Ureter (tissue), 1 donor: ENCODE measurements at regions not wholly inside any gene's neighbourhood (a gene's known extent, or its start where the extent isn't known, plus 50 kb on each side); places are given as distances from the start of the nearest gene placed in this dataset.
A peak's percentile ranks its signal among the peaks of the same experiment; 100 is the strongest.
"Not testable (repeated sequence)": the region's sequence is repeated elsewhere in the genome, so short reads cannot be mapped to it uniquely, and the experiment has no call there.

Experiments used
- DNase-seq: peaks from one replicate; pipeline ENCODE4 v3.0.0-alpha.2; 2020; ENCODE audit warnings: low spot score
- donor health status: DM: yes; HTN: yes; CAD: no.

- no peak for DNase-seq
Measured at GRCh38 chr11:45000918-45001317, 50.2 kb upstream of the TP53I11 start.

GRCh38 chr11:45001466-45002165 lies 50.9 kb upstream of the TP53I11 start:
- DNase-seq: no peak

- DNase-seq: no peak
Measured at GRCh38 chr11:45005106-45005505, 54.4 kb upstream of the TP53I11 start.

DNA sequence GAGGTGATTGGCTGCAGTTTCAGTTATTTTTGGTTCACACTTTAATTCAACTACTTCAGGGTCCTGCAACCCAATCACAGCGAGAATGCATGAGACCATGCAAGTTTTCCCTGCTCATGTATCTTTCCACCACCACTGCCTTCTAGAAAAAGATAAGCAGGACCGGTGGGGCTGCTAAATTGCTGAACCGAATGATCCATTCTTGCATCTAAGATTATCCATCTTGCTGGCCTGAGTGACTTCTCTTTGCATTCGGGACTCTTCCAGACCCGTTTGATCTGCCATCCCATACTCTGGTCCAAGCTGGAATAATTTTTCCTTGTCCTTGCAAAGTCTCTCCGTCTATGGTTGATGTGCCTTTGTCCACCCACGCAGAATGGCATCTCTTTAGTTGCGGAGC lies 56.3 kb upstream of the TP53I11 start:
- DNase-seq: no peak

GRCh38 chr11:45015983-45016382 lies 65.3 kb upstream of the TP53I11 start:
- not testable (repeated sequence) for DNase-seq

DNA sequence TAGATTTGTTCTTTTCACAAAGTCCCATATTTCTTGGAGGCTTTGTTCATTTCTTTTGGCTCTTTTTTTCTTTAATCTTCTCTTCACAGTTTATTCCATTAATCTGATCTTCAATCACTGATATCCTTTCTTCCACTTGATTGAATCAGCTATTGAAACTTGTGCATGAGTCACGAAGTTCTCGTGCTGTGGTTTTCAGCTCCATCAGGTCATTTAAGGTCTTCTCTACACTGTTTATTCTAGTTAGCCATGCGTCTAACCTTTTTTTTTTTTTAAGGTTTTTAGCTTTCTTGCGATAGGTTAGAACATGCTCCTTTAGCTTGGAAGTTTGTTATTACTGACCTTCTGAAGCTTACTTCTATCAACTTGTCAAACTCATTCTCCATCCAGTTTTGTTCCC lies 65.8 kb upstream of the TP53I11 start:
- not testable (repeated sequence) for DNase-seq

GRCh38 chr11:45017329-45017728 lies 66.6 kb upstream of the TP53I11 start:
- no peak for DNase-seq

- no peak for DNase-seq
Measured at GRCh38 chr11:45021001-45021400, 70.3 kb upstream of the TP53I11 start.

DNA sequence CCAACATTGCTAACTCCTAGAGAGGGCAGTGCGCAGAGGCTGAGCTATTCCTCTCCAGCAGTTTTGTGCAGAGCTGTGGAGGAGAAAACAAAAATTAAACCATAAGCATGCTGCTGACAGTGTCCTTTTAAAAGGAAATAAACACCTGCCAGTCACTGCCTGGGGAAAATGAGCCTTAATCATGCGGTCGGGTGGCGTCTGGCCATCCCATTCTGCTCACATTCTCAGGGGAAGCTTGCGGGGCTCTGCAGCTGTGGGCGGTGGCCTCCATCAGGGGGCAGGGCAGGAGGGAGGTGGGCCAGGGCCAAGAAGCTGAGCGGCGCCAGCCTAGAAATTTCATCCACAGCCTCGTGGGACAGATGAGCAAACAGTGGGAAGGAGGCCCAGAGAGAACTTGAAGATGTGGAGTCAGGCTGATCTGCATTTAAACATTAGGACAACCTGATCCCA lies 71.0 kb upstream of the TP53I11 start:
- peak; percentile 75 for DNase-seq

DNA sequence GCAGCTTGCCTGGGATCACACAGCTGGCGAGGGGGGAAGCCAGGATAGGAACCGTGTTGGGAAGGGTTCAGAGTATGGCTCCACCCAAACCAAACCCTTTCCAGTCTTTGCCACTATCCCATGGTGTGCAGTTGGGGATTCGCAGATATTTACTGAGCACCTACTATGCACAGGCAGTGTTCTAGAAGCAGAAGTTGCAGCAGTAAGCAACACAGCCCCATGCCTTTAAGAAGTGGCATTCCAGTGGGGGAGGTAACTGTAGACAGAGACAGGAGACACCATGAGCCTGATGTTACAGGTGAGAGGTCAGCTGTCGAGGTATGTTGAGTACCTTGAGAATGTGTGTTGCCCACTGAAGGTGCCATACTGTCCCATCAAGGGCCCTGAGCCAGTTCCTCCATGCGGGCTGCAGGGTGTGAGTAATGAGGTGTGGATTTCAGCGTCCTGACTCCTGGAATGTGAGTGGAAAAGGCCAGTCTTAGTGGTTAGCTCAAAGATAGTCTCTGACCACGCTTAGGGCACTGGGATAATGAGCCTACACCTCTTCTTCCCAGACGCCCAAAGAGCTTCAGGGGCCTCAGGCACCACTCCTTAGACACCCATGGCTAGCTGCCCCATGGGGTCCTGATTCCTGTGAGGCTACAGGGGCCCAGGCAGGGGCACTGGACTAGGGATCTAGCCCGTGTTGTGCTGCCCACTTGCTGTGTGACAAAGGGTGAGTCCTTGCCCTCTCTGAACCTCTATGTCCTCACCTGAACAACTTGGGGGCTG lies 71.8 kb upstream of the TP53I11 start:
- DNase-seq: no peak

GRCh38 chr11:45023065-45023365 lies 72.3 kb upstream of the TP53I11 start:
- no peak for DNase-seq

DNA sequence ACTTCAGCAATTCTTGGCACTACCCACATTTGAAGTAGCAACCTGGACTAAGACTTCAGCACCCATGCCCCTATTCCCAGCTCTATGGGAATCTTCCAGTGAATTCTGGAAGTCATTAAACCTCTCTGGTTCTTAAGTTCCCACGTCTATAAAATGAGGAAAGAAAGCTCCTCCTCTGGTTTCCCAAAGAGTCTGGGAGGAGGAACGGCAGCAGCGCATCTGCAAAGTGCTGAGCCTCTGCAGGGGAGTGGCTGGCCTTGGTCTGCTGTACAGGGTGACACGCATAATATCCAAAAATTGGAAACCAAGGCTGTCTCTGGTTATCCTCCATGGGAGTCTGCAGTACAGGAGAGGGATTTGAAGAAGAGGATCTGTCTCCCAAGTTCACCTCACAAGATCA lies 73.6 kb upstream of the TP53I11 start:
- no peak for DNase-seq

DNA sequence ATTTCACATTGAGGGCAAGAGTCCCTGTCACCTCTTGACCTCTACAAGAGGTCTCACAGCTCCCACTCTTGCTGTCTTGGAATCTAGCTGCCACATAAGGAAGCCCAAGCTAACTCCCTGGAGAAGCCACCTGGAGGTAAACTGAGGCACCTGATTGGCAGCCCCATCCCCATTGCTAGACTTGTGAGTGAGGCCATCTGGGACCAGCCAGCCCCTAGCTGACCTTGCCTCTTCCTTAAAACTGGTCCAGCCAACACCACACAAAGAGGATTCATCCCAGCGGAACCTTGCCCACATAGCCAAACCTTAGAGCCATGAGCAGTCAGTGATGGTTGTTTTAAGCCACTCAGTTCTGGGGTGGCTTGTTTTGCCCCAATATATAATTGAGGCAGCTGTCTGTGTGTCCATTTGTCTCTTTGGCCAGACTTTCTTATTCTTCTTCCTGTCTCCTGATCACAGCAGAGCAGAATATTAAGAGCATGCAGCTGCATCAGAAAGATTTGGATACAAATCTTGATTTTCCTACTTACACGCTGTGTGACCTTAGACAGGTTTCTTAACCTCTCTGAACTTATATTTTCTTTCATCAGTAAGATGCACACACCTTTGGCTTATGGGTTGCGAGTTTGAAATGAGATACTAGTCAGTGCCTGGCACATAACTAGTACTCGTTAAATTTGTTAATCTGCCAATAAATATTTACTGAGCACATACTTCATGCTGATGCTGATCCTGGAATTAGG lies 74.3 kb upstream of the TP53I11 start:
- DNase-seq: no peak

GRCh38 chr11:45025716-45026492 lies 75.2 kb upstream of the TP53I11 start:
- DNase-seq: peak; percentile 48

DNA sequence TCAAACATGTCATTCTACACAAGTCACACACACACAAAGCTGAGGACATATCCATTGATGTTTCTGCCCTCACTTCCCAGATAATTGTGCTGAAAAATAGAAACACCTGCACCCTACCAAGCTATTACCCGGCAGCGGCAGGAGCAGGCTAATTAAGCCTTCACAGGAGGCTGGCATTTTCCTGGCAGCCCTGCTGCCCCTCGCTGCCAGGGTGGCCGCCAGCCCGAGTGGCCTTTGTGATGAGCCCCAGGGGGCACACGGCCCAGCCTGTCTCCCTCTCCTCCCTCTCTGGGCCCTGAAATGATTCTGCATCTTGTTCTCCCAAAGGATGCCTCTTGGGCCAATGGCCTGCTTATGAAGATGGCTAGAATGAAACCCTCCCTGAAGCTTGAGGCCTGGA lies 76.2 kb upstream of the TP53I11 start:
- no peak for DNase-seq

- no peak for DNase-seq
Measured at GRCh38 chr11:45027312-45027711, 76.6 kb upstream of the TP53I11 start.

DNA sequence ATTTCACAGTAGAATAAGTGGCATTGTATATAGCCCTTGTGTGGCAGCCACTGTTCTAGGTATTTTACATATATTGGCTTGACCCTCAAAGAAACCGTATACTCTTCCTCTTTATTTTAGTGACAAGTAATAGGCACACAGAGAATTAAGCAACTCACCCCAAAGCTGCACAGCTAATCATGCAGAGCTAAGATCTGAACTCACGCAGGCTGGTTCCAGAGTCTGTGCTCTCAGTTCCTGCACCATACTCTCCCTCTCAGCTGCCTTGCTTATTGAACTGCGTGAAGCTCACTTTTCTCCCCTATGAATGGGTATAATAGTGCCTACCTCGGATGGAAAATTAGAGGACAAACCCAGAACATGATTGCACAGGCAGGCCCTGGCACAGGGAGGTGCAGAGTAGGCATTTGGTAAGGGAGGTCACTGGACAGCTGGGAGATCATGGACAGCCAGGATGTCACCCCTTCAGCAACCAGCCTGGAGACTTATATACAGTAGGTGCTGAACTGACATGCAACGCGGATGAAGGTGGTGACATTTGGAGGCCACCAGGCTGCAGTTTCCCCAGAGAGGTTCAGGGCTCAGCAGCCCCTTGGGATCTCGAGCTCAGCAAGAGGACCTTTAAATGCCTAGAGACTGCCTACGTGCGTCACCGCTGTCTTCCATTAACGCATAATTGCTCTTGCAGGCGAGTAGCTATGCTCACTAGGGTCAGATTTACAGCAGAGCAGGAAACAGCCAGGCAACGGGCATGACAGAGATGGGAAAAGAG lies 78.4 kb upstream of the TP53I11 start:
- peak; percentile 35 for DNase-seq

DNA sequence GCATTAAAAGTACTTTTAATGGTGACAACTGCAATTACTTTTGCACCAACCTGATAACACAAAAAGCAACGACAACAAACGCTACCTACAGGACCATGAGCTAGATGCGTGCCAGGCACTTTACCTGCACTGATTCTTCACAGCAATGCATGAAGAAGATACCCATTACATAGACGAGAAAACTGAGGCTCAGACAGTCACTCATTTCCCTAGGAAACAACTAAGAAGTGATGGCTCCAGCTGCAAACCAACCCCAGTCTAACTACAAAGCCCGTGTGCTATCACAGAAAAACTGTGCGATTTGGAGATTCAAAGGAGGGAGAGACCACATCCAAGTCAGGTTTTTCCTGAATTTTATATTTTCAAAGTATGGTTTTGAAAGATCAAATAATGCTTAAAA lies 80.1 kb upstream of the TP53I11 start:
- no peak for DNase-seq

GRCh38 chr11:45031912-45032519 lies 81.3 kb upstream of the TP53I11 start:
- no peak for DNase-seq

DNA sequence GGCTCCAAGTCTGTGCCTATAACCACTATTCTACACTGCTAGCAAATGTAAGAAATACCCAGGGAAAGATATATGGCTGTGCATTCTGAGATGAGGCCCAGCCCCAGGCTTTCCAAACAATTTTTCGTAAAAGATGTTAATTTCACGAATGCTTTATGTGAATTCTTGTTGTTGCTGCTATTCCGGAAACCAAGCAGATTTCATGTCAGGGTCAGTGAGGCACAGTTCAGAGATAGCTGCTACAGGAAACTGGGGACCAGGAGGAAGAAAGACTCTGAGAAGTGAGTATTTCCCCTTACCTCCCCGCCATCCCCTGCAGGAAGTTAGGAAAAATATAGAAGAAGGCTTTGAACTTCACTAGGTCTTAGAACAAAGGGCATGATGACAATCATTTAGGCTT lies 84.7 kb upstream of the TP53I11 start:
- DNase-seq: no peak

DNA sequence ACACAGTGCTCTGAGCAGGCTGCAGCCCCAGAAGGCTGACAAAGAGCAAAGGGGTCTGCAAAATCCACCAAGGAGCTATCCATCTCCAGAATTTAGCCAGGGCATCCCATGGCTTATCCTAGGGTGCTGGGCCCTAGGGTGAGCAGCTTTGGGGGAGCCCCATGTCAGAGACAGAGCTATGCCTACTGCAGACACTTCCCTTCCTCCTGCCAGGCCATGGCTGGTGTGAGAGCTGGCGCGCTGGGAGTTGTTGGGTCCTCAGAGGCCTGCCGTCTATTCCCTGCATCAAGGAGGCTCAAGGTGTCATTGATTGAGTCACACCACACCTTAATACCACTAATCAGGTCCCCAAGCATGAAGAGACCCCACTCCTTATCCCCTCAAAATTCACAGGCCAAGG lies 85.3 kb upstream of the TP53I11 start:
- DNase-seq: no peak
